Fibroblast of the aortic adventitia (primary cell): ENCODE measurements at regions not wholly inside any gene's neighbourhood (a gene's known extent, or its start where the extent isn't known, plus 50 kb on each side); places are given as distances from the start of the nearest gene placed in this dataset. TPM values are rescaled to one million over a fixed set of nuclear protein-coding genes. Genes with fewer than 3 reads are reported as not detected.

Experiments
- DNase-seq: peaks from one replicate; pipeline ENCODE4 v3.0.0-alpha.2; 2010; ENCODE audit warnings: low read depth
- H3K4me3 ChIP-seq: 2 replicates; pipeline ENCODE4 v1.5.1; 2011; ENCODE audit warnings: low read depth, mild to moderate bottlenecking, control low read depth, low read length, moderate library complexity
- small RNA-seq: library from RNA; depleted of rRNA; stranded (forward); fragments of <200 nt; gene quantifications from one replicate; pipeline ENCODE3, GENCODE V24; 2012
- TF ChIP-seq, protein P1 (sequence below): IDR thresholded peaks from 2 replicates; pipeline ENCODE4 v1.5.1; 2011; ENCODE audit warnings: mild to moderate bottlenecking, low read length, control low read depth, inconsistent platforms; ENCODE audit not compliant: insufficient read depth

DNA sequence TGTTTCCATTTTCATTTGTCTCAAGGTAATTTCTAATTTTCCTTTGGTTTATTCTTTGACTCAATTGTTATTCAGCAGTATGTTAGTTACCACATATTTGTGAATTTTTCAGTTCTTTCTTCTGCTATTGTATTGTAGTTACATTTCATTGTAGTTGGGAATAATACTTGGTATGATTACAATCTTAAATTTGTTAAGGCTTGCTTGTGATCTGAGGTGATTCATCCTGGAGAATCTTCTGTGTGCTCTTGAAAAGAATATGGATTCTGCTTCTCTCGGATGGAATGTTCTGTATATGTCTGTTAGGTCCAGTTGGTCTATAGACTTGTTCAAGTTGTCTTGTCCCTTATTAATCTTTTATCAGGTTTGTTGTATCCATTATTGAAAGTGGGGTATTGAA lies 63.4 kb upstream of the VEPH1 start:
- no peak overlapping the region for H3K4me3 ChIP-seq
- TF ChIP-seq, protein P1, sequence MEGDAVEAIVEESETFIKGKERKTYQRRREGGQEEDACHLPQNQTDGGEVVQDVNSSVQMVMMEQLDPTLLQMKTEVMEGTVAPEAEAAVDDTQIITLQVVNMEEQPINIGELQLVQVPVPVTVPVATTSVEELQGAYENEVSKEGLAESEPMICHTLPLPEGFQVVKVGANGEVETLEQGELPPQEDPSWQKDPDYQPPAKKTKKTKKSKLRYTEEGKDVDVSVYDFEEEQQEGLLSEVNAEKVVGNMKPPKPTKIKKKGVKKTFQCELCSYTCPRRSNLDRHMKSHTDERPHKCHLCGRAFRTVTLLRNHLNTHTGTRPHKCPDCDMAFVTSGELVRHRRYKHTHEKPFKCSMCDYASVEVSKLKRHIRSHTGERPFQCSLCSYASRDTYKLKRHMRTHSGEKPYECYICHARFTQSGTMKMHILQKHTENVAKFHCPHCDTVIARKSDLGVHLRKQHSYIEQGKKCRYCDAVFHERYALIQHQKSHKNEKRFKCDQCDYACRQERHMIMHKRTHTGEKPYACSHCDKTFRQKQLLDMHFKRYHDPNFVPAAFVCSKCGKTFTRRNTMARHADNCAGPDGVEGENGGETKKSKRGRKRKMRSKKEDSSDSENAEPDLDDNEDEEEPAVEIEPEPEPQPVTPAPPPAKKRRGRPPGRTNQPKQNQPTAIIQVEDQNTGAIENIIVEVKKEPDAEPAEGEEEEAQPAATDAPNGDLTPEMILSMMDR: no peak
- no peak for DNase-seq

- H3K4me3 ChIP-seq: no peak overlapping the region
- TF ChIP-seq, protein P1: no peak
- peak; percentile 34 for DNase-seq
Observed at GRCh38 chr3:157559401-157559800, 56.2 kb upstream of the VEPH1 start.

Small RNA genes lying in the stretch of these regions (small RNA-seq; reads per million reads assigned to genes)
- gene RN7SKP46: not detected
